HCT116 (cell line): ENCODE measurements at regions not wholly inside any gene's neighbourhood (a gene's known extent, or its start where the extent isn't known, plus 50 kb on each side); places are given as distances from the start of the nearest gene placed in this dataset.

ENCODE experiments used
- ATAC-seq: fragments of 200-7000 bp; cut with Tn5 transposase; 2 replicates; pipeline ENCODE4 v1.9.1; 2020; ENCODE audit warnings: mild to moderate bottlenecking, moderate library complexity
- BruUV-seq: library from RNA; stranded (reverse); fragments of 400-500 nt; replicated peaks from 2 replicates; lab custom pipeline; 2021; lab: Mats Ljungman, UMichigan
- CTCF ChIA-PET: fragments of 300-600 bp; sonication (Branson Sonifier 250); formaldehyde crosslinking; loops from one replicate; lab custom pipeline; 2021; ENCODE audit warnings: antibody characterized with exemption; lab: Charles Lee
- POLR2A ChIA-PET: fragments of 300-600, 350-600 bp; sonication (Branson Sonifier 250); formaldehyde crosslinking; loops from one replicate; lab custom pipeline; 2021; ENCODE audit warnings: antibody characterized with exemption; lab: Charles Lee
- RAD21 ChIA-PET, 2 experiments: fragments of 300-600 bp; sonication (Branson Sonifier 250); formaldehyde crosslinking; loops; one replicate each; lab custom pipeline; 2023; ENCODE audit warnings: low total read pairs in 2 of 2; ENCODE audit not compliant: uncharacterized antibody in 2 of 2, unreplicated experiment in 2 of 2, low non-redundant PET in 1 of 2; lab: Charles Lee
- DNase-seq: peaks from one replicate; pipeline ENCODE4 v3.0.0-alpha.2; 2010; ENCODE audit warnings: low read depth, low spot score
- H2AFZ ChIP-seq: fragments of 200-600 bp; shearing (Covaris generic), sonication (generic); 2 replicates; pipeline ENCODE4 v1.6.1; 2017; ENCODE audit warnings: low read depth, mixed run types, mixed read lengths, antibody characterized with exemption, low read length; ENCODE audit not compliant: poor library complexity, severe bottlenecking
- H3K27ac ChIP-seq: 2 replicates; pipeline ENCODE4 v1.5.1; 2012; ENCODE audit warnings: low read depth, low read length
- H3K27me3 ChIP-seq: fragments of 200-600 bp; sonication (generic); 2 replicates; pipeline ENCODE4 v1.6.1; 2016; ENCODE audit warnings: mixed run types, low read length, mixed read lengths; ENCODE audit not compliant: insufficient read depth
- H3K36me3 ChIP-seq, 2 experiments: fragments of 200-500 bp in 1 of 2; fragments of 200-600 bp in 1 of 2; sonication (Bioruptor generic) in 1 of 2; sonication (generic) in 1 of 2; 2 replicates each; pipeline versions ENCODE4 v1.5.1 to v1.6.1; 2014 to 2016; ENCODE audit warnings: low read length in 2 of 2, inconsistent platforms in 1 of 2, mixed read lengths in 1 of 2, mixed run types in 1 of 2; ENCODE audit not compliant: insufficient read depth in 2 of 2, control insufficient read depth in 1 of 2
- H3K4me1 ChIP-seq, 2 experiments: fragments of 200-600 bp in 1 of 2; sonication (generic) in 1 of 2; 2 replicates each; pipeline versions ENCODE4 v1.5.1 to v1.6.1; 2012 to 2017; ENCODE audit warnings: low read length in 2 of 2, inconsistent platforms in 1 of 2, mild to moderate bottlenecking in 1 of 2, mixed read lengths in 1 of 2, mixed run types in 1 of 2, moderate library complexity in 1 of 2; ENCODE audit not compliant: insufficient read depth in 2 of 2, control insufficient read depth in 1 of 2
- H3K4me2 ChIP-seq: fragments of 200-600 bp; sonication (generic); 2 replicates; pipeline ENCODE4 v1.6.1; 2017; ENCODE audit warnings: mixed run types, low read length, mixed read lengths
- H3K4me3 ChIP-seq, 2 experiments: fragments of 200-600 bp in 1 of 2; sonication (generic) in 1 of 2; replicated peaks in 1 of 2; 2 replicates each; pipeline ENCODE4 v1.5.1; 2011 to 2016; ENCODE audit warnings: low read length in 2 of 2, control low read depth in 1 of 2, low read depth in 1 of 2, mild to moderate bottlenecking in 1 of 2, mixed read lengths in 1 of 2, mixed run types in 1 of 2
- H3K79me2 ChIP-seq: fragments of 200-600 bp; sonication (generic); 2 replicates; pipeline ENCODE4 v1.6.1; 2017; ENCODE audit warnings: mild to moderate bottlenecking, mixed run types, low read length, moderate library complexity, mixed read lengths; ENCODE audit not compliant: insufficient read depth
- H3K9ac ChIP-seq: fragments of 200-600 bp; sonication (generic); 2 replicates; pipeline ENCODE4 v1.6.1; 2016; ENCODE audit warnings: low read length, mixed read lengths
- H3K9me2 ChIP-seq: fragments of 200-600 bp; sonication (generic), shearing (Covaris generic); 2 replicates; pipeline ENCODE4 v1.6.1; 2017; ENCODE audit warnings: mixed run types, mild to moderate bottlenecking, moderate library complexity; ENCODE audit not compliant: insufficient read depth
- H3K9me3 ChIP-seq, 2 experiments: fragments of 200-500 bp in 1 of 2; fragments of 200-600 bp in 1 of 2; sonication (Bioruptor generic) in 1 of 2; sonication (generic) in 1 of 2; 2 replicates each; pipeline ENCODE4 v1.6.1; 2014 to 2017; ENCODE audit warnings: low read length in 2 of 2, mixed read lengths in 2 of 2, inconsistent platforms in 1 of 2, low read depth in 1 of 2, mild to moderate bottlenecking in 1 of 2, mixed run types in 1 of 2, moderate library complexity in 1 of 2; ENCODE audit not compliant: control insufficient read depth in 1 of 2, insufficient read depth in 1 of 2
- H4K20me1 ChIP-seq: fragments of 200-600 bp; sonication (generic), shearing (Covaris generic); 2 replicates; pipeline ENCODE4 v1.6.1; 2017; ENCODE audit warnings: mixed run types, mild to moderate bottlenecking, moderate library complexity; ENCODE audit not compliant: insufficient read depth
- CBX3 ChIP-seq: IDR thresholded peaks from 2 replicates; pipeline ENCODE4 v1.6.1; 2012; ENCODE audit warnings: low read depth
- EGR1 ChIP-seq: IDR thresholded peaks from 2 replicates; pipeline ENCODE4 v1.6.1; 2012; ENCODE audit warnings: low read depth
- ELF1 ChIP-seq: IDR thresholded peaks from 2 replicates; pipeline ENCODE4 v1.6.1; 2012; ENCODE audit warnings: low read depth, borderline replicate concordance
- EZH2 ChIP-seq: fragments of 200-600 bp; sonication (generic); IDR thresholded peaks from 2 replicates; pipeline ENCODE4 v1.6.1; 2017; ENCODE audit warnings: antibody characterized with exemption, mixed run types
- EZH2phosphoT487 ChIP-seq: fragments of 200-600 bp; IDR thresholded peaks from 2 replicates; pipeline ENCODE4 v1.6.1; 2018; ENCODE audit warnings: antibody characterized with exemption, borderline replicate concordance
- FOSL1 ChIP-seq: IDR thresholded peaks from 2 replicates; pipeline ENCODE4 v1.6.1; 2012; ENCODE audit warnings: low read depth
- POLR2A ChIP-seq: IDR thresholded peaks from 2 replicates; pipeline ENCODE4 v1.7.0; 2011; ENCODE audit warnings: borderline replicate concordance; ENCODE audit not compliant: insufficient read depth, insufficient read length; ENCODE audit errors: extremely low read depth
- POLR2AphosphoS5 ChIP-seq: IDR thresholded peaks from 2 replicates; pipeline ENCODE4 v1.6.1; 2011; ENCODE audit warnings: mild to moderate bottlenecking, low read depth, low read length, moderate library complexity
- RAD21 ChIP-seq: IDR thresholded peaks from 2 replicates; pipeline ENCODE4 v1.6.1; 2012; ENCODE audit warnings: low read depth, mild to moderate bottlenecking
- SP1 ChIP-seq: IDR thresholded peaks from 2 replicates; pipeline ENCODE4 v1.6.1; 2012; ENCODE audit warnings: low read depth
- SRF ChIP-seq: IDR thresholded peaks from 2 replicates; pipeline ENCODE4 v1.6.1; 2012; ENCODE audit warnings: low read depth
- TCF7L2 ChIP-seq: IDR thresholded peaks from 2 replicates; pipeline ENCODE4 v1.7.0; 2011; ENCODE audit warnings: borderline replicate concordance, inconsistent platforms; ENCODE audit not compliant: insufficient read depth, insufficient read length; ENCODE audit errors: extremely low read depth
- YY1 ChIP-seq: IDR thresholded peaks from 2 replicates; pipeline ENCODE4 v1.6.1; 2011; ENCODE audit warnings: low read length, low read depth, moderate library complexity, mild to moderate bottlenecking; ENCODE audit not compliant: insufficient replicate concordance; ENCODE audit errors: extremely low read depth
- ZNF274 ChIP-seq: fragments of 200-500 bp; sonication (Bioruptor generic); IDR thresholded peaks from 2 replicates; pipeline ENCODE4 v1.6.1; 2014; ENCODE audit warnings: mild to moderate bottlenecking, low read depth, low read length, inconsistent platforms
- intact Hi-C: fragments of 100-400 bp; cut with micrococcal nuclease; formaldehyde crosslinking; loops from 2 replicates; pipeline ENCODE4 v1.10.0; 2022
- TF ChIP-seq, protein P1 (sequence below): IDR thresholded peaks from 2 replicates; pipeline ENCODE4 v1.6.1; 2011; ENCODE audit warnings: mild to moderate bottlenecking, low read length, moderate library complexity; ENCODE audit not compliant: insufficient replicate concordance; ENCODE audit errors: extremely low read depth
- TF ChIP-seq, protein P2 (sequence below): IDR thresholded peaks from 2 replicates; pipeline ENCODE4 v1.6.1; 2012
- TF ChIP-seq, protein P3 (sequence below), 3 experiments: fragments of 200-600 bp in 1 of 3; sonication (generic) in 1 of 3; IDR thresholded peaks in 2 of 3; conservative IDR thresholded peaks in 1 of 3; 2 replicates each; pipeline ENCODE4 v1.5.1; 2012 to 2017; ENCODE audit warnings: low read depth in 2 of 3, low read length in 2 of 3, antibody characterized with exemption in 1 of 3, borderline replicate concordance in 1 of 3, control low read depth in 1 of 3, mild to moderate bottlenecking in 1 of 3, mixed read lengths in 1 of 3, mixed run types in 1 of 3, moderate library complexity in 1 of 3; ENCODE audit not compliant: insufficient read depth in 1 of 3
- TF ChIP-seq, protein P4 (sequence below): IDR thresholded peaks from 2 replicates; pipeline ENCODE4 v1.6.1; 2012; ENCODE audit warnings: low read depth
- TF ChIP-seq, protein P5 (sequence below): IDR thresholded peaks from 2 replicates; pipeline ENCODE4 v1.6.1; 2012

GRCh38 chr1:68815632-68816031, 318.8 kb upstream of the DEPDC1 start:
- no peaks in the 10 kb centered on the region for H3K9me3 ChIP-seq
- no peak for DNase-seq
- no peak overlapping the region for H3K4me3 ChIP-seq
- no peaks in the 10 kb centered on the region for H3K36me3 ChIP-seq
- H3K4me1 ChIP-seq = no peaks in the 10 kb centered on the region
- no peak for ATAC-seq
- no peak overlapping the region for H3K27ac ChIP-seq
- H4K20me1 ChIP-seq = no peaks in the 10 kb centered on the region
- H3K27me3 ChIP-seq = peaks cover 14% of the 10 kb centered on the region
- H2AFZ ChIP-seq = no peak overlapping the region
- intact Hi-C loops = loop anchor here (5.0 to 10.0 kb wide), 2 partner anchors 887 to 919 kb away; no protein-coding TSS in a partner anchor
- H3K9ac ChIP-seq = no peak overlapping the region
- POLR2A ChIA-PET = no interaction called here
- BruUV-seq = no TSS peak
- no peak for TF ChIP-seq ELF1
- no peak for TF ChIP-seq POLR2A
- TF ChIP-seq, protein P1, sequence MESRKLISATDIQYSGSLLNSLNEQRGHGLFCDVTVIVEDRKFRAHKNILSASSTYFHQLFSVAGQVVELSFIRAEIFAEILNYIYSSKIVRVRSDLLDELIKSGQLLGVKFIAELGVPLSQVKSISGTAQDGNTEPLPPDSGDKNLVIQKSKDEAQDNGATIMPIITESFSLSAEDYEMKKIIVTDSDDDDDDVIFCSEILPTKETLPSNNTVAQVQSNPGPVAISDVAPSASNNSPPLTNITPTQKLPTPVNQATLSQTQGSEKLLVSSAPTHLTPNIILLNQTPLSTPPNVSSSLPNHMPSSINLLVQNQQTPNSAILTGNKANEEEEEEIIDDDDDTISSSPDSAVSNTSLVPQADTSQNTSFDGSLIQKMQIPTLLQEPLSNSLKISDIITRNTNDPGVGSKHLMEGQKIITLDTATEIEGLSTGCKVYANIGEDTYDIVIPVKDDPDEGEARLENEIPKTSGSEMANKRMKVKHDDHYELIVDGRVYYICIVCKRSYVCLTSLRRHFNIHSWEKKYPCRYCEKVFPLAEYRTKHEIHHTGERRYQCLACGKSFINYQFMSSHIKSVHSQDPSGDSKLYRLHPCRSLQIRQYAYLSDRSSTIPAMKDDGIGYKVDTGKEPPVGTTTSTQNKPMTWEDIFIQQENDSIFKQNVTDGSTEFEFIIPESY = no peak
- TF ChIP-seq, protein P2, sequence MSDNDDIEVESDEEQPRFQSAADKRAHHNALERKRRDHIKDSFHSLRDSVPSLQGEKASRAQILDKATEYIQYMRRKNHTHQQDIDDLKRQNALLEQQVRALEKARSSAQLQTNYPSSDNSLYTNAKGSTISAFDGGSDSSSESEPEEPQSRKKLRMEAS = no peak
- no peak for TF ChIP-seq FOSL1
- TF ChIP-seq, protein P3, sequence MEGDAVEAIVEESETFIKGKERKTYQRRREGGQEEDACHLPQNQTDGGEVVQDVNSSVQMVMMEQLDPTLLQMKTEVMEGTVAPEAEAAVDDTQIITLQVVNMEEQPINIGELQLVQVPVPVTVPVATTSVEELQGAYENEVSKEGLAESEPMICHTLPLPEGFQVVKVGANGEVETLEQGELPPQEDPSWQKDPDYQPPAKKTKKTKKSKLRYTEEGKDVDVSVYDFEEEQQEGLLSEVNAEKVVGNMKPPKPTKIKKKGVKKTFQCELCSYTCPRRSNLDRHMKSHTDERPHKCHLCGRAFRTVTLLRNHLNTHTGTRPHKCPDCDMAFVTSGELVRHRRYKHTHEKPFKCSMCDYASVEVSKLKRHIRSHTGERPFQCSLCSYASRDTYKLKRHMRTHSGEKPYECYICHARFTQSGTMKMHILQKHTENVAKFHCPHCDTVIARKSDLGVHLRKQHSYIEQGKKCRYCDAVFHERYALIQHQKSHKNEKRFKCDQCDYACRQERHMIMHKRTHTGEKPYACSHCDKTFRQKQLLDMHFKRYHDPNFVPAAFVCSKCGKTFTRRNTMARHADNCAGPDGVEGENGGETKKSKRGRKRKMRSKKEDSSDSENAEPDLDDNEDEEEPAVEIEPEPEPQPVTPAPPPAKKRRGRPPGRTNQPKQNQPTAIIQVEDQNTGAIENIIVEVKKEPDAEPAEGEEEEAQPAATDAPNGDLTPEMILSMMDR (IDR thresholded peaks at IDR 0.05 in 2 of 3, conservative IDR thresholded peaks at IDR 0.05 in 1 of 3; ENCODE audit: borderline replicate concordance in 1 of 3, insufficient read depth in 1 of 3, low read depth in 2 of 3, low read length in 2 of 3) = no peak
- no peak for TF ChIP-seq CBX3
- TF ChIP-seq EZH2 = no peak
- TF ChIP-seq EGR1 = no peak
- no peak for TF ChIP-seq TCF7L2
- no peak for TF ChIP-seq RAD21
- TF ChIP-seq YY1 = no peak
- TF ChIP-seq POLR2AphosphoS5 = no peak
- no peak for TF ChIP-seq SRF
- TF ChIP-seq, protein P4, sequence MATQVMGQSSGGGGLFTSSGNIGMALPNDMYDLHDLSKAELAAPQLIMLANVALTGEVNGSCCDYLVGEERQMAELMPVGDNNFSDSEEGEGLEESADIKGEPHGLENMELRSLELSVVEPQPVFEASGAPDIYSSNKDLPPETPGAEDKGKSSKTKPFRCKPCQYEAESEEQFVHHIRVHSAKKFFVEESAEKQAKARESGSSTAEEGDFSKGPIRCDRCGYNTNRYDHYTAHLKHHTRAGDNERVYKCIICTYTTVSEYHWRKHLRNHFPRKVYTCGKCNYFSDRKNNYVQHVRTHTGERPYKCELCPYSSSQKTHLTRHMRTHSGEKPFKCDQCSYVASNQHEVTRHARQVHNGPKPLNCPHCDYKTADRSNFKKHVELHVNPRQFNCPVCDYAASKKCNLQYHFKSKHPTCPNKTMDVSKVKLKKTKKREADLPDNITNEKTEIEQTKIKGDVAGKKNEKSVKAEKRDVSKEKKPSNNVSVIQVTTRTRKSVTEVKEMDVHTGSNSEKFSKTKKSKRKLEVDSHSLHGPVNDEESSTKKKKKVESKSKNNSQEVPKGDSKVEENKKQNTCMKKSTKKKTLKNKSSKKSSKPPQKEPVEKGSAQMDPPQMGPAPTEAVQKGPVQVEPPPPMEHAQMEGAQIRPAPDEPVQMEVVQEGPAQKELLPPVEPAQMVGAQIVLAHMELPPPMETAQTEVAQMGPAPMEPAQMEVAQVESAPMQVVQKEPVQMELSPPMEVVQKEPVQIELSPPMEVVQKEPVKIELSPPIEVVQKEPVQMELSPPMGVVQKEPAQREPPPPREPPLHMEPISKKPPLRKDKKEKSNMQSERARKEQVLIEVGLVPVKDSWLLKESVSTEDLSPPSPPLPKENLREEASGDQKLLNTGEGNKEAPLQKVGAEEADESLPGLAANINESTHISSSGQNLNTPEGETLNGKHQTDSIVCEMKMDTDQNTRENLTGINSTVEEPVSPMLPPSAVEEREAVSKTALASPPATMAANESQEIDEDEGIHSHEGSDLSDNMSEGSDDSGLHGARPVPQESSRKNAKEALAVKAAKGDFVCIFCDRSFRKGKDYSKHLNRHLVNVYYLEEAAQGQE = no peak
- TF ChIP-seq SP1 = no peak
- TF ChIP-seq ZNF274 = no peak
- TF ChIP-seq, protein P5, sequence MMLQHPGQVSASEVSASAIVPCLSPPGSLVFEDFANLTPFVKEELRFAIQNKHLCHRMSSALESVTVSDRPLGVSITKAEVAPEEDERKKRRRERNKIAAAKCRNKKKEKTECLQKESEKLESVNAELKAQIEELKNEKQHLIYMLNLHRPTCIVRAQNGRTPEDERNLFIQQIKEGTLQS = no peak
- no peak for TF ChIP-seq EZH2phosphoT487
- CTCF ChIA-PET = no interaction called here
- H3K9me2 ChIP-seq = no peaks in the 10 kb centered on the region
- H3K4me2 ChIP-seq = no peak overlapping the region
- no peaks in the 10 kb centered on the region for H3K79me2 ChIP-seq
- RAD21 ChIA-PET = no interaction called here
